WTC11 (cell line): ENCODE measurements at regions not wholly inside any gene's neighbourhood (a gene's known extent, or its start where the extent isn't known, plus 50 kb on each side); places are given as distances from the start of the nearest gene placed in this dataset.

ENCODE experiments used
- ATAC-seq: fragments of 200-7000 bp; cut with Tn5 transposase; 2 replicates; pipeline ENCODE4 v1.10.0; 2021; ENCODE audit warnings: mild to moderate bottlenecking, moderate library complexity
- CTCF ChIA-PET: fragments of 300-600 bp; sonication (Branson Sonifier 250); formaldehyde crosslinking; loops from one replicate; lab custom pipeline; 2021; ENCODE audit warnings: antibody characterized with exemption; lab: Charles Lee
- POLR2A ChIA-PET: fragments of 350-600 bp; sonication (Branson Sonifier 250); formaldehyde crosslinking; loops from one replicate; lab custom pipeline; 2021; ENCODE audit warnings: antibody characterized with exemption; lab: Charles Lee
- DNase-seq: peaks from one replicate; pipeline ENCODE4 v3.0.0; 2021; ENCODE audit warnings: low spot score
- H3K27ac Mint-ChIP-seq: 2 replicates; pipeline ENCODE4 v1.8.0; 2021; ENCODE audit warnings: mixed read lengths
- H3K27me3 Mint-ChIP-seq: 2 replicates; pipeline ENCODE4 v1.8.0; 2021; ENCODE audit warnings: low read depth, mild to moderate bottlenecking, moderate library complexity, mixed read lengths
- H3K36me3 Mint-ChIP-seq: 2 replicates; pipeline ENCODE4 v1.8.0; 2021; ENCODE audit warnings: mixed read lengths
- H3K4me1 Mint-ChIP-seq: 2 replicates; pipeline ENCODE4 v1.8.0; 2022; ENCODE audit warnings: mixed read lengths
- H3K4me3 Mint-ChIP-seq: 2 replicates; pipeline ENCODE4 v1.8.0; 2021; ENCODE audit warnings: mild to moderate bottlenecking, moderate library complexity, mixed read lengths
- H3K9me3 Mint-ChIP-seq: 2 replicates; pipeline ENCODE4 v1.8.0; 2021; ENCODE audit warnings: mixed read lengths
- CBFB ChIP-seq: sonication (generic); formaldehyde crosslinking; IDR thresholded peaks from 2 replicates; pipeline ENCODE4 v1.8.1; 2022; ENCODE audit warnings: mild to moderate bottlenecking, low read depth, missing genetic modification reagents
- GTF2I ChIP-seq: fragments of 250-450 bp; sonication (Bioruptor Pico); conservative IDR thresholded peaks from 2 replicates; pipeline ENCODE4 v1.4.0; 2021; ENCODE audit warnings: mild to moderate bottlenecking
- NFYB ChIP-seq: sonication (generic); formaldehyde crosslinking; conservative IDR thresholded peaks from 2 replicates; pipeline ENCODE4 v1.8.0; 2022; ENCODE audit warnings: low read depth, missing genetic modification reagents
- NR3C1 ChIP-seq: sonication (generic); formaldehyde crosslinking; conservative IDR thresholded peaks from 2 replicates; pipeline ENCODE4 v1.8.1; 2023; ENCODE audit warnings: low read depth, mild to moderate bottlenecking, missing genetic modification reagents
- RELA ChIP-seq: sonication (generic); formaldehyde crosslinking; IDR thresholded peaks from 2 replicates; pipeline ENCODE4 v1.8.1; 2022; ENCODE audit warnings: missing genetic modification reagents, mild to moderate bottlenecking, borderline replicate concordance
- TEAD4 ChIP-seq: sonication (generic); formaldehyde crosslinking; IDR thresholded peaks from 2 replicates; pipeline ENCODE4 v1.8.0; 2022; ENCODE audit warnings: mild to moderate bottlenecking, missing genetic modification reagents
- ZNF416 ChIP-seq: fragments of 250-450 bp; sonication (Bioruptor Pico); IDR thresholded peaks from 2 replicates; pipeline ENCODE4 v1.9.0; 2021; ENCODE audit warnings: mild to moderate bottlenecking, inconsistent platforms
- ZNF423 ChIP-seq: fragments of 250-450 bp; sonication (Bioruptor Pico); IDR thresholded peaks from 2 replicates; pipeline ENCODE4 v2.1.2; 2022; ENCODE audit warnings: mild to moderate bottlenecking, moderate library complexity
- TF ChIP-seq, protein P1 (sequence below): sonication (generic); formaldehyde crosslinking; IDR thresholded peaks from 2 replicates; pipeline ENCODE4 v1.8.0; 2023; ENCODE audit warnings: missing genetic modification reagents
- TF ChIP-seq, protein P2 (sequence below): fragments of 250-450 bp; sonication (Bioruptor Pico); IDR thresholded peaks from 2 replicates; pipeline ENCODE4 v2.1.2; 2022; ENCODE audit warnings: mild to moderate bottlenecking, moderate library complexity
- TF ChIP-seq, protein P3 (sequence below): sonication (generic); formaldehyde crosslinking; IDR thresholded peaks from 2 replicates; pipeline ENCODE4 v1.8.0; 2022; ENCODE audit warnings: mild to moderate bottlenecking, missing genetic modification reagents
- TF ChIP-seq, protein P4 (sequence below): sonication (generic); formaldehyde crosslinking; IDR thresholded peaks from 2 replicates; pipeline ENCODE4 v1.8.0; 2022; ENCODE audit warnings: missing genetic modification reagents
- TF ChIP-seq, protein P5 (sequence below): sonication (generic); formaldehyde crosslinking; conservative IDR thresholded peaks from 2 replicates; pipeline ENCODE4 v1.8.1; 2023; ENCODE audit warnings: mild to moderate bottlenecking, low read depth, missing genetic modification reagents, moderate library complexity
- TF ChIP-seq, protein P6 (sequence below): sonication (generic); formaldehyde crosslinking; IDR thresholded peaks from 2 replicates; pipeline ENCODE4 v1.8.1; 2023; ENCODE audit warnings: mild to moderate bottlenecking, missing genetic modification reagents

DNA sequence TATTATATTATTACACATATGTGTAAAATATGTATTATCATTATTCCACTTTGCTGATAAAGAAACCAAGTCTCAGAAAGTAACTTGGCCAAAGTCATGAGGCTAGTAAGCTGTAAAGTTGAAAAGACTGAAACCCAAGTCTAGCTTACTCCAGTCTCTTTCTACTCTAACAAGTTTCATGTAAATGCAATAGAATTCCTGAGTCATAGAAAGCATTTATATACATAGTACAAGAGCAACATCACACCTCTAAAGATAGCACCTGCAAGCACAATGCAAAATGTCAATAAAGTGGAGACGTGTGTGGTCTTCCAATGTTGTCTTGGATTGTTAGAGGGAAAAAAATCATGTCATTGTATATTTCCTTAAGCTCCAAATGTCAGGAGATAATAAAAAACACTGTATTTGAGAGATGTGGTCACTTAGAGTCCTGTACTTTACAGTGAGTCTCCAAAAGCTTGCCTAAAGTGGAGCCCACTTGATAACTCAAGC lies 430.3 kb upstream of the NRP1 start (continued):
- TF ChIP-seq, protein P1, sequence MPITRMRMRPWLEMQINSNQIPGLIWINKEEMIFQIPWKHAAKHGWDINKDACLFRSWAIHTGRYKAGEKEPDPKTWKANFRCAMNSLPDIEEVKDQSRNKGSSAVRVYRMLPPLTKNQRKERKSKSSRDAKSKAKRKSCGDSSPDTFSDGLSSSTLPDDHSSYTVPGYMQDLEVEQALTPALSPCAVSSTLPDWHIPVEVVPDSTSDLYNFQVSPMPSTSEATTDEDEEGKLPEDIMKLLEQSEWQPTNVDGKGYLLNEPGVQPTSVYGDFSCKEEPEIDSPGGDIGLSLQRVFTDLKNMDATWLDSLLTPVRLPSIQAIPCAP (CRISPR knock-in tag): no peak
- TF ChIP-seq CBFB (CRISPR knock-in tag) (no peak), ZNF416 (CRISPR knock-in tag) (no peak)

DNA sequence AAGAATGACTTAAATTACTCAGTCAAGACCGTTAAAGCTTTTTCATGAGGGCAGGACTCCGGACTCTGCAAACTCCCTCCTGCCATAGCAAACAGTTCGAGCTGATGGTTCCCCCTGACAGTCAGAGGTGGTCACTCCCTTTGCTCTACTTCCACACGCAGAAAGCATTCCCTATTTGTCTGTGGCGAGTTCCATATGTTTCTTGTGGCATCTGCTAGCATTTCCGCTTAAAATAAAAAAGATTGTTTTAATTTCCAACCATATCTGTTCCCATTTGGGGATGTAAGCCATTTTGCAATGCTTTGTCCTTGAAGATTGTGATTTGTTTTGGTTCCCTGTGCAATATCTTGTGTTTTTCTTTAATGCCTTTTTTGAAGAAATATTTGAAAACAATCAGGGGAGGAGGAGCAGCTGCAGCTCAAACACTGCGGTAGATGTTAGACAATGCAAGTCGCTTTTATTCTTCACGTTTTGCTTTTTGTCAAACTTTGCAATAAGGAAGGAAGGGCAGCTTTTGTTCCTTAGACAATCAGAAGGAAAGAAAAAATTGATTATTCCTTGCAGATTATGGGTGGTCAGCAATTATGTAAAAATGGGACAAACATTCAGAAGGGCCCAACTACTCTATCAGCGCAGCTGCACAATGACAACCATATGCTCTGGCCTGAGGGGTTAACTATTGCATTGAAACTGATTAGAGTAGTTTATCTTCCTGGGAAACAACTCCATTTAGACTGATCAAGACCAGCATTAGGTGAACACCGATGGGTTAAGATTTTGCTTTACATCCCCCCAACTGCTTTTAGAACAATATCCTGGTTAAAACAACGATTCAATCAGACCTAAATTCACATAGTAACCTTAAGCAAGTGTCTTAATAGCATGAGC lies 425.8 kb upstream of the NRP1 start:
- Mint-ChIP-seq H3K9me3 (peaks cover 8% of the 10 kb centered on the region), H3K36me3 (peaks cover 2% of the 10 kb centered on the region; the same call in 1 of the 2 replicates), H3K27ac (no peak overlapping the region), H3K4me3 (no peak overlapping the region), H3K4me1 (no peaks in the 10 kb centered on the region), H3K27me3 (no peaks in the 10 kb centered on the region)
- ChIA-PET POLR2A (no interaction called here), CTCF (no interaction called here)
- no peak for TF ChIP-seq CBFB (CRISPR knock-in tag)
- no peak for TF ChIP-seq RELA (CRISPR knock-in tag)
- TF ChIP-seq GTF2I (CRISPR knock-in tag): no peak
- TF ChIP-seq, protein P2, sequence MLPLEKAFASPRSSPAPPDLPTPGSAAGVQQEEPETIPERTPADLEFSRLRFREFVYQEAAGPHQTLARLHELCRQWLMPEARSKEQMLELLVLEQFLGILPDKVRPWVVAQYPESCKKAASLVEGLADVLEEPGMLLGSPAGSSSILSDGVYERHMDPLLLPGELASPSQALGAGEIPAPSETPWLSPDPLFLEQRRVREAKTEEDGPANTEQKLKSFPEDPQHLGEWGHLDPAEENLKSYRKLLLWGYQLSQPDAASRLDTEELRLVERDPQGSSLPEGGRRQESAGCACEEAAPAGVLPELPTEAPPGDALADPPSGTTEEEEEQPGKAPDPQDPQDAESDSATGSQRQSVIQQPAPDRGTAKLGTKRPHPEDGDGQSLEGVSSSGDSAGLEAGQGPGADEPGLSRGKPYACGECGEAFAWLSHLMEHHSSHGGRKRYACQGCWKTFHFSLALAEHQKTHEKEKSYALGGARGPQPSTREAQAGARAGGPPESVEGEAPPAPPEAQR (CRISPR knock-in tag): no peak
- TF ChIP-seq, protein P3, sequence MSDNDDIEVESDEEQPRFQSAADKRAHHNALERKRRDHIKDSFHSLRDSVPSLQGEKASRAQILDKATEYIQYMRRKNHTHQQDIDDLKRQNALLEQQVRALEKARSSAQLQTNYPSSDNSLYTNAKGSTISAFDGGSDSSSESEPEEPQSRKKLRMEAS (CRISPR knock-in tag): no peak
- no peak for TF ChIP-seq ZNF423 (CRISPR knock-in tag)
- TF ChIP-seq, protein P4, sequence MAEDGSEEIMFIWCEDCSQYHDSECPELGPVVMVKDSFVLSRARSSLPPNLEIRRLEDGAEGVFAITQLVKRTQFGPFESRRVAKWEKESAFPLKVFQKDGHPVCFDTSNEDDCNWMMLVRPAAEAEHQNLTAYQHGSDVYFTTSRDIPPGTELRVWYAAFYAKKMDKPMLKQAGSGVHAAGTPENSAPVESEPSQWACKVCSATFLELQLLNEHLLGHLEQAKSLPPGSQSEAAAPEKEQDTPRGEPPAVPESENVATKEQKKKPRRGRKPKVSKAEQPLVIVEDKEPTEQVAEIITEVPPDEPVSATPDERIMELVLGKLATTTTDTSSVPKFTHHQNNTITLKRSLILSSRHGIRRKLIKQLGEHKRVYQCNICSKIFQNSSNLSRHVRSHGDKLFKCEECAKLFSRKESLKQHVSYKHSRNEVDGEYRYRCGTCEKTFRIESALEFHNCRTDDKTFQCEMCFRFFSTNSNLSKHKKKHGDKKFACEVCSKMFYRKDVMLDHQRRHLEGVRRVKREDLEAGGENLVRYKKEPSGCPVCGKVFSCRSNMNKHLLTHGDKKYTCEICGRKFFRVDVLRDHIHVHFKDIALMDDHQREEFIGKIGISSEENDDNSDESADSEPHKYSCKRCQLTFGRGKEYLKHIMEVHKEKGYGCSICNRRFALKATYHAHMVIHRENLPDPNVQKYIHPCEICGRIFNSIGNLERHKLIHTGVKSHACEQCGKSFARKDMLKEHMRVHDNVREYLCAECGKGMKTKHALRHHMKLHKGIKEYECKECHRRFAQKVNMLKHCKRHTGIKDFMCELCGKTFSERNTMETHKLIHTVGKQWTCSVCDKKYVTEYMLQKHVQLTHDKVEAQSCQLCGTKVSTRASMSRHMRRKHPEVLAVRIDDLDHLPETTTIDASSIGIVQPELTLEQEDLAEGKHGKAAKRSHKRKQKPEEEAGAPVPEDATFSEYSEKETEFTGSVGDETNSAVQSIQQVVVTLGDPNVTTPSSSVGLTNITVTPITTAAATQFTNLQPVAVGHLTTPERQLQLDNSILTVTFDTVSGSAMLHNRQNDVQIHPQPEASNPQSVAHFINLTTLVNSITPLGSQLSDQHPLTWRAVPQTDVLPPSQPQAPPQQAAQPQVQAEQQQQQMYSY (CRISPR knock-in tag): no peak
- TF ChIP-seq, protein P5, sequence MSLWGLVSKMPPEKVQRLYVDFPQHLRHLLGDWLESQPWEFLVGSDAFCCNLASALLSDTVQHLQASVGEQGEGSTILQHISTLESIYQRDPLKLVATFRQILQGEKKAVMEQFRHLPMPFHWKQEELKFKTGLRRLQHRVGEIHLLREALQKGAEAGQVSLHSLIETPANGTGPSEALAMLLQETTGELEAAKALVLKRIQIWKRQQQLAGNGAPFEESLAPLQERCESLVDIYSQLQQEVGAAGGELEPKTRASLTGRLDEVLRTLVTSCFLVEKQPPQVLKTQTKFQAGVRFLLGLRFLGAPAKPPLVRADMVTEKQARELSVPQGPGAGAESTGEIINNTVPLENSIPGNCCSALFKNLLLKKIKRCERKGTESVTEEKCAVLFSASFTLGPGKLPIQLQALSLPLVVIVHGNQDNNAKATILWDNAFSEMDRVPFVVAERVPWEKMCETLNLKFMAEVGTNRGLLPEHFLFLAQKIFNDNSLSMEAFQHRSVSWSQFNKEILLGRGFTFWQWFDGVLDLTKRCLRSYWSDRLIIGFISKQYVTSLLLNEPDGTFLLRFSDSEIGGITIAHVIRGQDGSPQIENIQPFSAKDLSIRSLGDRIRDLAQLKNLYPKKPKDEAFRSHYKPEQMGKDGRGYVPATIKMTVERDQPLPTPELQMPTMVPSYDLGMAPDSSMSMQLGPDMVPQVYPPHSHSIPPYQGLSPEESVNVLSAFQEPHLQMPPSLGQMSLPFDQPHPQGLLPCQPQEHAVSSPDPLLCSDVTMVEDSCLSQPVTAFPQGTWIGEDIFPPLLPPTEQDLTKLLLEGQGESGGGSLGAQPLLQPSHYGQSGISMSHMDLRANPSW (CRISPR knock-in tag): no peak
- TF ChIP-seq NR3C1 (CRISPR knock-in tag): no peak
- TF ChIP-seq, protein P6, sequence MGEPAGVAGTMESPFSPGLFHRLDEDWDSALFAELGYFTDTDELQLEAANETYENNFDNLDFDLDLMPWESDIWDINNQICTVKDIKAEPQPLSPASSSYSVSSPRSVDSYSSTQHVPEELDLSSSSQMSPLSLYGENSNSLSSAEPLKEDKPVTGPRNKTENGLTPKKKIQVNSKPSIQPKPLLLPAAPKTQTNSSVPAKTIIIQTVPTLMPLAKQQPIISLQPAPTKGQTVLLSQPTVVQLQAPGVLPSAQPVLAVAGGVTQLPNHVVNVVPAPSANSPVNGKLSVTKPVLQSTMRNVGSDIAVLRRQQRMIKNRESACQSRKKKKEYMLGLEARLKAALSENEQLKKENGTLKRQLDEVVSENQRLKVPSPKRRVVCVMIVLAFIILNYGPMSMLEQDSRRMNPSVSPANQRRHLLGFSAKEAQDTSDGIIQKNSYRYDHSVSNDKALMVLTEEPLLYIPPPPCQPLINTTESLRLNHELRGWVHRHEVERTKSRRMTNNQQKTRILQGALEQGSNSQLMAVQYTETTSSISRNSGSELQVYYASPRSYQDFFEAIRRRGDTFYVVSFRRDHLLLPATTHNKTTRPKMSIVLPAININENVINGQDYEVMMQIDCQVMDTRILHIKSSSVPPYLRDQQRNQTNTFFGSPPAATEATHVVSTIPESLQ (CRISPR knock-in tag): no peak
- no peak for TF ChIP-seq NFYB (CRISPR knock-in tag)
- no peak for TF ChIP-seq TEAD4
- ATAC-seq (no peak), DNase-seq (no peak)
